ENCODE measurements at regions not wholly inside any gene's neighbourhood (a gene's known extent, or its start where the extent isn't known, plus 50 kb on each side); places are given as distances from the start of the nearest gene placed in this dataset.
"Not testable (repeated sequence)": the region's sequence is repeated elsewhere in the genome, so short reads cannot be mapped to it uniquely, and the experiment has no call there.

GRCh38 chr15:88995449-88995848 is 82.3 kb upstream of the MFGE8 start:
- ATAC-seq, result no peak
- no peak for DNase-seq

GRCh38 chr15:88997531-88997930 is 84.4 kb upstream of the MFGE8 start:
- DNase-seq, result no peak

GRCh38 chr15:88998980-88999713 is 86.0 kb upstream of the MFGE8 start:
- ATAC-seq (no peak), DNase-seq (no peak)

More at GRCh38 chr15:88997531-88997930, 84.4 kb upstream of the MFGE8 start:
- ATAC-seq, result no peak

DNA sequence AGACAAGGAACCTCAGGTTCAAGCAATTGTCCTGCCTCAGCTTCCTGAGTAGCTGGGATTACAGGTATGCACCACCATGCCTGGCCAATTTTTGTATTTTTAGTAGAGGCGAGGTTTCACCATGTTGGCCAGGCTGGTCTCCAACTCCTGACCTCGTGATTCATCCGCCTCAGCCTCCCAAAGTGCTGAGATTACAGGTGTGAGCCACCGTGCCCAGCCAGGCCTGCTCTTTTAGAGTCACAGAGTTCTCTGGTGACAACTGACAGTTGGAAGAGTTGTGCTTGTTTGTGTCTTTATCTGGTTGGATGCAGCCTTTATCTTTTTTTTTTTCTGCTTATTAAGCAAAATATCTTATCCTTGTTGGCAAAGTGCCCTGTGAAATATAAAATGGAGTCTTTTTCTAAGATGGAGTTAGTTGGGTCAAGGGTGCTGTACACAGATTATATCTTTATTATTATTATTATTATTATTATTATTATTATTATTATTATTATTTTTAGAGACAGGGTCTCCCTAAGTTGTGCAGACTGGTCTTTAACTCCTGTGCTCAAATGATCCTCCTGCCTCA is 86.5 kb upstream of the ABHD2 start:
- DNase-seq, ATAC-seq: not testable (repeated sequence)

DNA sequence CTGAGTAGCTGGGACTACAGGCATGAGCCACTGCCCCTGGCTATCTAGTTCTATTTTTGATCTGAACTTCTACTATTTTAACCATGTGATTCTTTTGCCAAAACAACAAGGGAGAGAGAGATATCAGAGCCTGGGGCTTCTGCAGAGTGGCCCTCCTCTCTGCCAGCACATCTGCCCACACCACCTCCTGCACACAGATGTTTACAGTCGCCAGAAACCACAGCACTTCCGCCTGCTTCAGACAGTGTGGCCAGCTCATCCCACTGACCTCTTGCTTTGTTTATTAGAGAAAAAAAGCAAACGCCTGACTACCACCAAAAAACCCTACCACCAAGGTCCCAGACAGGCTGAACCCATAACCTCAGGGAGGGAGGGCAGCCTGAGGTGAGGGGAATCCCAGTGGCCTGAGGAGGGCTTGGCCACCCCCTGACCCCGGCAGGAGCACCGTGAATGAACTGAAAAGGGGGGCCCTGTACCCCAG is 85.9 kb upstream of the ABHD2 start:
- ATAC-seq (peak; percentile 49), DNase-seq (no peak)

DNA sequence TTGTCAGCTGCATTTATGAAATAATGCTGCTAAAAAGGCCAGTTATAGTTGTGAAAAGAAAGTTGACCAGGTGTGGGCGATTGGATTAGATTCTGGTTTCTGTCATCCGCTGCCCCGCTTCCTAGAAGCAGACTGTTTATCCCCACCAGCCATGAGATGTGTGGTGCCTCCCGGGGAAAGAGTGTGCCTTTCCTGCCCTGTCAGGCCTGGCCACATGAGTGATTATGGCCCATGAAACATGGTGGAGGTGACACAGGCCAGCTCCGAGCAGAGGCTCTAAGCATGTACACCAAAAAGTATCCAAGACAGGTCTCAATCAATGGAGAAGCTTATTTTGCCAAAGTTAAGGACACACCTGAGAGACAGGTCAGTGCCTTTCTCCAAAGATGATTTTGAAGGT is 85.4 kb upstream of the ABHD2 start:
- ATAC-seq (no peak), DNase-seq (no peak)

GRCh38 chr15:89003865-89004725 is 84.2 kb upstream of the ABHD2 start:
- ATAC-seq, result no peak
- no peak for DNase-seq

DNA sequence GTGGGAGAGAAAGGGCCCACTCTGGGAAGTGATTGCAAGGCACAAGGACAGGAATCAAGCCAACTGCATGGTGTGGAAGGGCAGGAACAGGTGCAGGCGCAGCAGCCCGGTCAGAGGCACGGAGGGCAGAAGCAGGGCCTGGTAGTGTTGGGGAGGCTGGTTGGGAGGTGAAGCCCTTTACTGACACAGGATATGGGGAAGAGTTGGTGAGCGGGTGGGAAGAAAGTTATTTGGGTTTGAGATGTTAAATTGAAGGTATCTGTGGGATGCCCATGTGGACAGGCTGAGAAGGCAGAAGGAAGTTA is 83.6 kb upstream of the ABHD2 start:
- DNase-seq (no peak), ATAC-seq (no peak)

- DNase-seq, ATAC-seq: not testable (repeated sequence)
Observed at GRCh38 chr15:89007527-89007926, 80.7 kb upstream of the ABHD2 start.

DNA sequence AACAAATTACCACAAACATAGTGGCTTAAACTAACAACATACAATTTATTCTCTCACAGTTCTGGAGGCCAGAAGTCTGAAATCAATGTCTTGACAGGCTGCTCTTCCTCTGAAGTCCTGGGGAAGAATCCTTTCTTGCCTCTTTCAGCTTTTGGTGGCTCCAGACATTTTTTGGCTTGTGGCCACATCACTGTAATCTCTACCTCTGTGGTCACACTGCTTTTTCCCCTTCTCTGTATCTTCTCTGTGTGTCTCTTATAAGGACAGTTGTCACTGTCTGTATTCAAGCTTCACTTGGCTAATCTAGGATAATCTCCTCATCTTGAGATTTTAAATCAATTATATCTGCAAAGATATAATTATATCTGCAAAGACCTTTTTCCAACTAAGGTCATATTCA is 80.3 kb upstream of the ABHD2 start:
- ATAC-seq, result no peak
- DNase-seq, result no peak

DNA sequence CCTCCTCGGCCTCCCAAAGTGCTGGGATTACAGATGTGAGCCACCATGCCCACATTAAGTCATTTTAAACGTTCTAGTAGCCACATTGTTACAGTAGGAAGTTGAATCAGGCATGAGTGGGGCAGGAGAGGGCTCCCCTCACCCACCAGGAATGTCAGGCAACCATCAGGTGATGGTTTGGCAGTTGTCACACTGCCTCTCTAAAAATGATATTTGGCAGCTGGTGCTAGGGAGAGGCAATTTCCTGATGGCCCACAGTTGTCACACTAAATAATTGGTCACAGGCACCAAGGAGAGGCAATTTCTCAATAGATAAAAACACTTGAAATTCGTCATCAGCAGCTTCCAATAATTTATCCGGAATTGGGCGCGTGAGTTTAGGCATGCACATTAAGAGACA is 79.2 kb upstream of the ABHD2 start:
- DNase-seq (no peak), ATAC-seq (no peak)

DNA sequence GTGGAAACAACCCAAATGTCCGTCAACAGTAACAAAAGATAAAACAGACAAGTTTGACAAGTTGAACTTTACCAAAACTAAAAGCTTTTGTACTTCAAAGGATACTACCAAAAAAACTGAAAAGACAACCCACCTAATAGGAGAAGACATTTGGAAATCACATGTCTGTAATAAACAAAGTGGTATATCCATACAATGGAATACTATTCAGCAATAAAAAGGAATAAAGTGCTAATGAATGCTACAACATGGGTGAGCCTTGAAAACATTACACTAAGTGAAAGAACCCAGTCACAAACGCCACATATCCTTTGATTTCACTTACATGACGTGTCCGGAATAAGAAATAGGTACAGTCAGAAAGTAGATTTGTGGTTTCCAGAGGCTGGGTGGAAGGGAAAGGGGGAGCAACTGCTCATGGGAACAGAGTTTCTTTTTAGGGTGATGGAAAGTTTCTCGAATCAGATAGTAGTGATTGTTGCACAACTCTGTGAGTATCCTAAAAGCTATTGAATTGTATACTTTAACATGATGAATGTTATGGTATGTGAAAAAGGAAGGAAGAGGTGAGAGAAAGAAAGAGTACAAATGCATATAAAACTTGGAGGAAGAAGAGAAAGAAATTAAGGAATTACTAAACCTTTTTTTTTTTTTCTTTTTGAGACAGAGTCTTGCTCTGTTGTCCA is 72.7 kb upstream of the ABHD2 start:
- DNase-seq (no peak), ATAC-seq (no peak)

DNA sequence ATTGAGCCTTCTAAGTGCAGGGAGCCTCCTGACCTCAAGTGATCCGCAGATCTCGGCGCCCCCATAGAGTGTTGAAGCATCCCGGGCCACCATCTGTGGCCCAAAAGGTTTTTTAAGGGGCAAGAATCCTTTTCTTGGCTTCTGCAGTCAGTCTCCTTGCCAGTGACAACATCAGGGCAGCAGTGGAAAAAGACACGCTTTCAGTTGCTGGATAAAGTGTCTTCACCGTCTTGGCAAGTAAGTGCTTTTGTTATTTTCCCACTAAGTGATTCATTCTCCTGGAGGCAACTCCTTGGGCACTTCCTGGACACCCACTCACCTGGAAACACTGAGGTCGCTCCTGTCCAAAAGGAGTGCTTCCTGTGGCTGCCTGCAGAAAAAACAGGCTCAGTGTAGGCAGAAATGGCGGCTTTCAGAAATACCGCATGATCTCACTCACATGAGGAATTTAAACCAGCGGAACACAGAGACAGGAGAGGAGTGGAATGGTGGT is 71.7 kb upstream of the ABHD2 start:
- ATAC-seq, result no peak
- DNase-seq, result no peak

GRCh38 chr15:89017370-89018066 is 70.7 kb upstream of the ABHD2 start:
- ATAC-seq, result peak; percentile 83
- peak; percentile 90 for DNase-seq

DNA sequence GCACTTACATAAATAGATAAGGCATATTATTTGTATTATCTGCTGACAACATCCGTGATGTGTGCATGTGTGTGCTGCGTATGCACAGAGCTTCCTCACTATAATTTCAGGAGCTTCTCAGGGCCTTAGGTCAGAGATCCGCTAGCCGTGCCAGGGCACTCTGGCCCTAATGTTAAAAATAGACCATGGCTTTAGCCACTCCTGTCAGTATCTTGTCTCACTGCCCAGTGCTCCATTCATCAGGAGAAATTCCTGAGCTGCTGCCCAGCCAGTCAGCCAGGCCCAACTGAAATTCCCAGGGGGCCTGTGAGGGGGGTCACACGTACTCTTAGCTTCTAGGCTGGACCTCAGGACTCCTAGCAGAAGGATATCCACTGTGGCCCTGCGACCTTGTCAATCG is 70.0 kb upstream of the ABHD2 start:
- no peak for DNase-seq
- no peak for ATAC-seq

DNA sequence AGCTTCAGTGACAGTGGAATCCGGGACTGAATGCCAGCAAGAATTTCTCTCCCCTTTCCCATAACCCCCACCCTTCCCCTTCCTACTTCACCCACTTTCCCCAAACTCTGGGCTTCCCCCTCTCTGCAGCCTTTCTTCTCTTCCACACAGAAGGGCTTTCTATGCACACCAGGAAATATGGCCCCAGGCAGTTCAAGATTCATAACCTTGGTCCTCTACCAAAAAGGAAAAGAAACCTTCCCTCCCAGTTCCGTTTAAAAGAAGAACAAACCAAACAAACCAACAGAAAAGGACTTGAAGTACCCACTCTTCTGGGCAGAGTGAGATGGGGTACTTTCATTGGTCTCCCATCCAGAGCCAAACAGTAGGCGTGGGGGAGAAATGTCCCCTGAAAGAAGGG is 68.8 kb upstream of the ABHD2 start:
- no peak for DNase-seq

GRCh38 chr15:89021224-89021623 is 67.0 kb upstream of the ABHD2 start:
- ATAC-seq, result no peak
- no peak for DNase-seq

More for the DNA sequence above, 68.8 kb upstream of the ABHD2 start:
- no peak for ATAC-seq

- ATAC-seq, DNase-seq: not testable (repeated sequence)
Observed at GRCh38 chr15:89021886-89022285, 66.4 kb upstream of the ABHD2 start.

GRCh38 chr15:89023311-89023961 is 64.8 kb upstream of the ABHD2 start:
- ATAC-seq, result no peak
- no peak for DNase-seq

- DNase-seq, result no peak
- no peak for ATAC-seq
Observed at GRCh38 chr15:89024418-89024817, 63.8 kb upstream of the ABHD2 start.

- DNase-seq (no peak), ATAC-seq (no peak)
Observed at GRCh38 chr15:89026167-89026566, 62.1 kb upstream of the ABHD2 start.

Measured in stimulated activated naive CD8-positive, alpha-beta T cell treated with anti-CD3 and anti-CD28 coated beads, Interleukin-15, Interleukin-2, amounts not matched to agents 100 U/mL and 50 U/mL, for 24 hours (primary cell).